ENCODE measurements at regions not wholly inside any gene's neighbourhood (a gene's known extent, or its start where the extent isn't known, plus 50 kb on each side); places are given as distances from the start of the nearest gene placed in this dataset.

DNA sequence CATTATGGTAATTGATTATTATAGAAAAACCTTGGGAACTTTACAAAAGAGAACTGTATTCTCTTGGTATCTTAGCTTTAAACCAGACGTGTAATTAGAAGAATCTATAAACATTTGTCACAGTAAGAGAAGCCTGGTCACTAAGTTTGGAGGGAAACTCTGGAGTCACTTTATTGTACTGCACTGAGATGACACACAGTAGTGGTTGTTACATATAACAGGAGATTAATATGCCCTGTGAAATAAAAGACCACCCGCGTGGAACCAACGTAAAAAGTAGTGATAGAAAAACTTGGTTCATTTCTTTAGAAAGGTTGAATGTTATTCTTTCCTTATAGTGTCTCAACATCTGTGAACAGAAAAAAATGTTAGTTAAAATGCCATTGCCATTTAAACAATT is 416.1 kb downstream of the MDFIC start:
- TF ChIP-seq, protein P1, sequence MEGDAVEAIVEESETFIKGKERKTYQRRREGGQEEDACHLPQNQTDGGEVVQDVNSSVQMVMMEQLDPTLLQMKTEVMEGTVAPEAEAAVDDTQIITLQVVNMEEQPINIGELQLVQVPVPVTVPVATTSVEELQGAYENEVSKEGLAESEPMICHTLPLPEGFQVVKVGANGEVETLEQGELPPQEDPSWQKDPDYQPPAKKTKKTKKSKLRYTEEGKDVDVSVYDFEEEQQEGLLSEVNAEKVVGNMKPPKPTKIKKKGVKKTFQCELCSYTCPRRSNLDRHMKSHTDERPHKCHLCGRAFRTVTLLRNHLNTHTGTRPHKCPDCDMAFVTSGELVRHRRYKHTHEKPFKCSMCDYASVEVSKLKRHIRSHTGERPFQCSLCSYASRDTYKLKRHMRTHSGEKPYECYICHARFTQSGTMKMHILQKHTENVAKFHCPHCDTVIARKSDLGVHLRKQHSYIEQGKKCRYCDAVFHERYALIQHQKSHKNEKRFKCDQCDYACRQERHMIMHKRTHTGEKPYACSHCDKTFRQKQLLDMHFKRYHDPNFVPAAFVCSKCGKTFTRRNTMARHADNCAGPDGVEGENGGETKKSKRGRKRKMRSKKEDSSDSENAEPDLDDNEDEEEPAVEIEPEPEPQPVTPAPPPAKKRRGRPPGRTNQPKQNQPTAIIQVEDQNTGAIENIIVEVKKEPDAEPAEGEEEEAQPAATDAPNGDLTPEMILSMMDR (IDR thresholded peaks at IDR 0.05): no peak
- Histone ChIP-seq H3K9ac (ENCODE audit: low read depth in 2 of 2, low read length in 2 of 2) (no peak overlapping the region), H3K4me1 (no peaks in the 10 kb centered on the region), H3K27ac (no peak overlapping the region), H3K4me3 (no peak overlapping the region), H3K9me3 (no peaks in the 10 kb centered on the region), H3K36me3 (no peaks in the 10 kb centered on the region), H3K27me3 (no peaks in the 10 kb centered on the region)
- no peak for DNase-seq
- intact Hi-C loops (cut with DNase I): no loop called here

- Histone ChIP-seq H3K4me1 (no peaks in the 10 kb centered on the region), H3K27ac (no peak overlapping the region), H3K9ac (ENCODE audit: low read depth in 2 of 2, low read length in 2 of 2) (no peak overlapping the region), H3K9me3 (no peaks in the 10 kb centered on the region), H3K36me3 (no peaks in the 10 kb centered on the region), H3K4me3 (no peak overlapping the region), H3K27me3 (no peaks in the 10 kb centered on the region)
- intact Hi-C loops (cut with DNase I): no loop called here
- TF ChIP-seq, protein P1 (IDR thresholded peaks at IDR 0.05): no peak
- DNase-seq: no peak
Observed at GRCh38 chr7:115332691-115333090, 410.8 kb downstream of the MDFIC start.

DNA sequence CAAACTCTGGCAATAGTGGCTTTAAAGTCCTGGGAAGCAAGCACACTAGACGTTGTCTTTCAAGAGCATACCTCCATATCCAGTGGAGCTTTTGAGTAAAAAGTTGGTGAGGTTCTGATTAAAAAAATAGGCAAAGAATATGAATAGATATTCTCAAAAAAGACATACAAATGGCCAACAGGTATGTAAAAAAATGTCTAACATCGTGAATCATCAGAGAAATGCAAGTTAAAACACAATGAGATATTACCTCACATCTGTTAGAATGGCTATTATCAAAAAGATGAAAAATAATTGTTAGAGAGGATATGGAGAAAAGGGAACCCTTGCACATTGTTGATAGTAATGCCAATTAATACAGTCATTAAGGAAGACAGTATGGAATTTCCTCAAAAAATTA is 407.1 kb downstream of the MDFIC start:
- H3K27ac ChIP-seq: no peak overlapping the region
- intact Hi-C loops (cut with DNase I): no loop called here
- TF ChIP-seq, protein P1 (IDR thresholded peaks at IDR 0.05): no peak

DNA sequence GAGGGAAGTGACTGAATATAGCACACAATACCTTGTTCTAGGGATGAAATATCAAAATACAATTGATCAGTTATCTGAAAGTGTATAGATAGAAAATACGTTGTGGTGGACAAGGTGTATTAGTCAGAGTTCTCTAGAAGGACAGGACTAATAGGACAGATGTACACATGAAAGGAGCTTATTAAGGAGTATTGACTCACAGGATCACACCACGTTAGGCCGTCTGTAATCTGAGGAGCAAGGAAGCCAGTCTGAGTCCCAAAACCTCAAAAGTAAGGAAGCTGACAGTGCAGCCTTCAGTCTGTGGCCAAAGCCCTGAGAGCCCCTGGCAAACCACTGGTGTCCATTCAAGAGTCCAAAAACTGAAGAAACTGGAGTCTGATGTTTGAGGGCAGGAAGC is 406.1 kb downstream of the MDFIC start:
- H3K9me3 ChIP-seq: no peaks in the 10 kb centered on the region

More for the DNA sequence above, 407.1 kb downstream of the MDFIC start:
- H3K36me3 ChIP-seq: no peaks in the 10 kb centered on the region
- H3K27me3 ChIP-seq: no peaks in the 10 kb centered on the region
- no peaks in the 10 kb centered on the region for H3K9me3 ChIP-seq
- H3K9ac ChIP-seq (ENCODE audit: low read depth in 2 of 2, low read length in 2 of 2): no peak overlapping the region
- H3K4me1 ChIP-seq: no peaks in the 10 kb centered on the region
- DNase-seq: no peak
- no peak overlapping the region for H3K4me3 ChIP-seq

GRCh38 chr7:115327326-115327725 is 405.4 kb downstream of the MDFIC start:
- no peak overlapping the region for H3K4me3 ChIP-seq

More for the DNA sequence above, 406.1 kb downstream of the MDFIC start:
- Histone ChIP-seq H3K9ac (ENCODE audit: low read depth in 2 of 2, low read length in 2 of 2) (no peak overlapping the region), H3K4me3 (no peak overlapping the region), H3K36me3 (no peaks in the 10 kb centered on the region), H3K27me3 (no peaks in the 10 kb centered on the region), H3K27ac (no peak overlapping the region), H3K4me1 (no peaks in the 10 kb centered on the region)
- intact Hi-C loops (cut with DNase I): no loop called here
- no peak for DNase-seq
- TF ChIP-seq, protein P1 (IDR thresholded peaks at IDR 0.05): no peak

More at GRCh38 chr7:115327326-115327725, 405.4 kb downstream of the MDFIC start:
- H3K4me1 ChIP-seq: no peaks in the 10 kb centered on the region
- H3K36me3 ChIP-seq: no peaks in the 10 kb centered on the region
- no peak for DNase-seq
- no peaks in the 10 kb centered on the region for H3K27me3 ChIP-seq
- no peak overlapping the region for H3K27ac ChIP-seq
- TF ChIP-seq, protein P1 (IDR thresholded peaks at IDR 0.05): no peak
- intact Hi-C loops (cut with DNase I): no loop called here
- no peak overlapping the region for H3K9ac ChIP-seq (ENCODE audit: low read depth in 2 of 2, low read length in 2 of 2)
- no peaks in the 10 kb centered on the region for H3K9me3 ChIP-seq

Measured in colonic mucosa (tissue), 4 donors.